GM23338 (cell line): ENCODE measurements at regions not wholly inside any gene's neighbourhood (a gene's known extent, or its start where the extent isn't known, plus 50 kb on each side); places are given as distances from the start of the nearest gene placed in this dataset.

Experiments used
- ATAC-seq: fragments of 200-7000 bp; cut with Tn5 transposase; 3 replicates; pipeline ENCODE4 v1.9.1; 2020
- DNase-seq: peaks from one replicate; pipeline ENCODE4 v3.0.0-alpha.2; 2015; ENCODE audit warnings: low spot score
- H2AFZ ChIP-seq: fragments of 200-600 bp; sonication (generic); 2 replicates; pipeline ENCODE4 v1.8.0; 2016; ENCODE audit warnings: antibody characterized with exemption, mild to moderate bottlenecking, moderate library complexity
- H3F3A ChIP-seq: fragments of 200-600 bp; sonication (generic); replicated peaks from 2 replicates; pipeline ENCODE4 v1.8.0; 2017; ENCODE audit warnings: antibody characterized with exemption, mixed run types, low read depth
- H3K27ac ChIP-seq: fragments of 200-600 bp; sonication (generic); 2 replicates; pipeline ENCODE4 v1.6.1; 2016; ENCODE audit warnings: low read depth
- H3K27me3 ChIP-seq: fragments of 200-600 bp; sonication (generic); 2 replicates; pipeline ENCODE4 v1.8.0; 2016; ENCODE audit warnings: mild to moderate bottlenecking, mixed run types, moderate library complexity; ENCODE audit not compliant: insufficient read depth
- H3K36me3 ChIP-seq: fragments of 200-600 bp; sonication (generic); 2 replicates; pipeline ENCODE4 v1.8.0; 2016; ENCODE audit warnings: mild to moderate bottlenecking; ENCODE audit not compliant: insufficient read depth
- H3K4me1 ChIP-seq: fragments of 200-600 bp; sonication (generic); 2 replicates; pipeline ENCODE4 v1.8.0; 2016; ENCODE audit warnings: mild to moderate bottlenecking, moderate library complexity; ENCODE audit not compliant: insufficient read depth
- H3K4me2 ChIP-seq: fragments of 200-600 bp; sonication (generic); 2 replicates; pipeline ENCODE4 v1.7.1; 2017; ENCODE audit warnings: mixed run types
- H3K4me3 ChIP-seq: fragments of 200-600 bp; sonication (generic); 2 replicates; pipeline ENCODE4 v1.6.1; 2016; ENCODE audit warnings: mixed run types
- H3K79me2 ChIP-seq: fragments of 200-600 bp; sonication (generic); replicated peaks from 2 replicates; pipeline ENCODE4 v1.8.0; 2017; ENCODE audit warnings: mild to moderate bottlenecking; ENCODE audit not compliant: insufficient read depth
- H3K9me2 ChIP-seq: fragments of 200-600 bp; sonication (generic); 2 replicates; pipeline ENCODE4 v1.8.0; 2017; ENCODE audit not compliant: insufficient read depth
- H4K20me1 ChIP-seq: fragments of 200-600 bp; sonication (generic); replicated peaks from 2 replicates; pipeline ENCODE4 v1.8.0; 2017; ENCODE audit warnings: mild to moderate bottlenecking; ENCODE audit not compliant: insufficient read depth
- H3K27ac Mint-ChIP-seq: 2 replicates; pipeline ENCODE4 v1.8.0; 2020; ENCODE audit warnings: inconsistent platforms, mild to moderate bottlenecking, moderate library complexity, mixed read lengths
- H3K27me3 Mint-ChIP-seq: 3 replicates; pipeline ENCODE4 v1.8.0; 2022; ENCODE audit warnings: low read depth, mild to moderate bottlenecking, moderate library complexity, mixed read lengths, inconsistent platforms; ENCODE audit not compliant: insufficient read depth, poor library complexity
- H3K36me3 Mint-ChIP-seq: 3 replicates; pipeline ENCODE4 v1.8.0; 2021; ENCODE audit warnings: low read depth, mild to moderate bottlenecking, inconsistent platforms, moderate library complexity, mixed read lengths
- H3K4me1 Mint-ChIP-seq: 3 replicates; pipeline ENCODE4 v1.8.0; 2020; ENCODE audit warnings: mild to moderate bottlenecking, inconsistent platforms, mixed read lengths
- H3K4me3 Mint-ChIP-seq: 3 replicates; pipeline ENCODE4 v1.8.0; 2021; ENCODE audit warnings: moderate library complexity, mild to moderate bottlenecking, inconsistent platforms, mixed read lengths
- H3K9me3 Mint-ChIP-seq: 3 replicates; pipeline ENCODE4 v1.8.0; 2020; ENCODE audit warnings: moderate library complexity, mild to moderate bottlenecking, inconsistent platforms, mixed read lengths
- CTCF ChIP-seq, 2 experiments: fragments of 200-600 bp in 1 of 2; sonication (generic) in 1 of 2; conservative IDR thresholded peaks; 2 replicates each; pipeline versions ENCODE4 v1.5.1 to v1.6.1; 2016 to 2017; ENCODE audit warnings: antibody characterized with exemption in 2 of 2, low read depth in 2 of 2, mild to moderate bottlenecking in 2 of 2, moderate library complexity in 1 of 2
- JUNB ChIP-seq: IDR thresholded peaks from one replicate; pipeline ENCODE4 v1.6.1; 2016; ENCODE audit warnings: antibody characterized with exemption; ENCODE audit not compliant: unreplicated experiment
- NANOG ChIP-seq: IDR thresholded peaks from 2 replicates; pipeline ENCODE4 v1.6.1; 2016; ENCODE audit warnings: antibody characterized with exemption, borderline replicate concordance
- ZNF114 ChIP-seq: fragments of 250-450 bp; sonication (Bioruptor Pico); IDR thresholded peaks from 2 replicates; pipeline ENCODE4 v1.5.0; 2020; ENCODE audit warnings: mild to moderate bottlenecking, moderate library complexity
- ZNF462 ChIP-seq: fragments of 250-450 bp; sonication (Bioruptor Pico); IDR thresholded peaks from 2 replicates; pipeline ENCODE4 v1.5.0; 2020; ENCODE audit warnings: mild to moderate bottlenecking, moderate library complexity
- TF ChIP-seq, protein P1 (sequence below): IDR thresholded peaks from 2 replicates; pipeline ENCODE4 v1.6.1; 2016; ENCODE audit warnings: antibody characterized with exemption

DNA sequence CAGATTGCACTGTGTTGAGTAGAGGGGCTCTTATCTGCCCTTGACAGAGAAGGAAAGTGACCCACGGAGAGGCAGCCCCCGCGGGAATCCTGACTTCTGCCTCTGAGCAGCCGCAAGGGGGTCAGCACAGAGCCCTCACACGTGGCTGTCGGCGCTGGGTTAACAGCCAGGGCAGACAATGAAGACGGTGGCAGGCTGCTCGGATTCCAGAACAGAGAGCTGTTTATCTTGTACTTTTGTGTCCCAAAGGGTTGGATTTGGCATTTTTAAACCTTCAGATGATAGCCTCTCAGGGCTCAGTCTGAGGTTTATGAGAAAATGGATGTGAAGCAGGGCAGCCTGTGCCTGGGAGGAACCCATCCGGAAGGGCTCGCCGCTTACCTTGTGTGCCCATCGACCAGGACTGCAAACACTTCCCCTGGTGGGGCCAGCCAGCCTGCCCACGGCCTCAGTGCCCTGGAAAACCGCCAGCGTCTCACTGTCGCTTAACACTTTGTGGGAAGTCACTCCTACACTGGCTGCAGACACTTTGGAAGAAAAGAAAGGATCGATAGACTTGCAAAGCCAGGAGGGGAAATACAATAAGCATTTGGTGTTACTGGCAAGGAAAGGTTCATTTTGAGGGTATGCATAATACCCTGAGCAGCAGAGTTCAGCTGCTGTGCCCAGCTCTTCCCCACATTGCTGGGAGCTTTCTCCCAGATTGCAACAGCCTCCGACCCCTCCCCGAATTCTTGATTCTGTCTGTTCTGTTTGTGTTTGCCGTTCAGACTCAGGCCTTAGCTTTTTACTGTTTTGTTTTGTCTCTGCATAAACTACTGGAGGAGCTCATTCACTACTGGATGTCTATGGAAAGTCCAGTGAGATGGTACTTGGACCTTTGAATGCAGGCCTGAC, 325.3 kb upstream of the MYT1L start:
- Histone ChIP-seq H3K36me3 (no peaks in the 10 kb centered on the region), H3K79me2 (no peaks in the 10 kb centered on the region), H3K4me3 (no peak overlapping the region), H4K20me1 (no peaks in the 10 kb centered on the region), H3K4me2 (no peak overlapping the region), H3K27me3 (no peaks in the 10 kb centered on the region), H3K9me2 (peaks cover 6% of the 10 kb centered on the region; the same call in 1 of the 2 replicates), H3K27ac (no peak overlapping the region), H3K4me1 (no peaks in the 10 kb centered on the region), H3F3A (no peaks in the 10 kb centered on the region), H2AFZ (peak overlapping the region; percentile 69; the same call in 1 of the 2 replicates)
- TF ChIP-seq ZNF114: no peak
- TF ChIP-seq, protein P1, sequence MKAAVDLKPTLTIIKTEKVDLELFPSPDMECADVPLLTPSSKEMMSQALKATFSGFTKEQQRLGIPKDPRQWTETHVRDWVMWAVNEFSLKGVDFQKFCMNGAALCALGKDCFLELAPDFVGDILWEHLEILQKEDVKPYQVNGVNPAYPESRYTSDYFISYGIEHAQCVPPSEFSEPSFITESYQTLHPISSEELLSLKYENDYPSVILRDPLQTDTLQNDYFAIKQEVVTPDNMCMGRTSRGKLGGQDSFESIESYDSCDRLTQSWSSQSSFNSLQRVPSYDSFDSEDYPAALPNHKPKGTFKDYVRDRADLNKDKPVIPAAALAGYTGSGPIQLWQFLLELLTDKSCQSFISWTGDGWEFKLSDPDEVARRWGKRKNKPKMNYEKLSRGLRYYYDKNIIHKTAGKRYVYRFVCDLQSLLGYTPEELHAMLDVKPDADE: no peak
- TF ChIP-seq JUNB: no peak
- TF ChIP-seq CTCF (conservative IDR thresholded peaks at IDR 0.05; ENCODE audit: low read depth in 2 of 2): no peak
- TF ChIP-seq NANOG: no peak
- no peak for TF ChIP-seq ZNF462 (CRISPR knock-in tag)
- ATAC-seq (peak; percentile 74), DNase-seq (no peak)
- no peak overlapping the region for H3K4me3 Mint-ChIP-seq
- H3K36me3 Mint-ChIP-seq: peaks cover 16% of the 10 kb centered on the region; the same call in 2 of the 3 replicates
- H3K4me1 Mint-ChIP-seq: peaks cover 7% of the 10 kb centered on the region
- no peak overlapping the region for H3K27ac Mint-ChIP-seq
- peaks cover 31% of the 10 kb centered on the region for H3K9me3 Mint-ChIP-seq
- peaks cover 9% of the 10 kb centered on the region for H3K27me3 Mint-ChIP-seq
